ENCODE measurements at regions not wholly inside any gene's neighbourhood (a gene's known extent, or its start where the extent isn't known, plus 50 kb on each side); places are given as distances from the start of the nearest gene placed in this dataset.

DNA sequence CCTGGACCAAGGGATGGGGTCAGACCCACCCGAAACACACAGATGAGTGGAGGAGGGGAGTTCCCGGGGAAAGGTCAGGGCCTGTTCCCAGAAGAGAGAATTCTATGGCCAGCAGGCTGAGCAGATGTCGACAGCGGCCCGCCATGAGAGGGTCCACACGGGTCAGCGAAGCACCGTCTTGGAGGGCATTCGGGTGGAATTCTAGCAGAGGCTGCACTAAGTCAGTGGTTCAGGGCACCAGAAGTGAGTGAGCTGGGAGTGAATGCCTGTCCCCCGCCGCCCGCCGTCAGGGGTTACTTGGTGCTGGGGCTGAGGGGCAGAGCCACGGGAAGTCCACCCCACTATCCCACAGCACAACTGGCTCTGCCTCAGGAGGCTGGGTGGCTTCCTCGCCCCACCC is 96.2 kb upstream of the VSTM2B start:
- Histone ChIP-seq H4K20me1 (ENCODE audit: low read depth) (no peaks in the 10 kb centered on the region), H3F3A (ENCODE audit: low read depth) (no peaks in the 10 kb centered on the region), H3K9ac (no peak overlapping the region), H3K27me3 (no peaks in the 10 kb centered on the region), H3K79me2 (ENCODE audit: low read depth) (no peaks in the 10 kb centered on the region), H3K4me3 (no peak overlapping the region), H3K4me2 (no peak overlapping the region), H3K9me3 (ENCODE audit: low read depth) (no peaks in the 10 kb centered on the region), H3K27ac (no peak overlapping the region), H3K4me1 (no peaks in the 10 kb centered on the region), H3K36me3 (no peaks in the 10 kb centered on the region), H2AFZ (replicated peaks) (no peak overlapping the region)
- DNase-seq (ENCODE audit: low spot score): no peak
- H3K4me3 Mint-ChIP-seq: no peak overlapping the region
- H3K9me3 Mint-ChIP-seq: peaks cover 18% of the 10 kb centered on the region
- TF ChIP-seq EZH2 (IDR thresholded peaks at IDR 0.05): no peak
- TF ChIP-seq, protein P1, sequence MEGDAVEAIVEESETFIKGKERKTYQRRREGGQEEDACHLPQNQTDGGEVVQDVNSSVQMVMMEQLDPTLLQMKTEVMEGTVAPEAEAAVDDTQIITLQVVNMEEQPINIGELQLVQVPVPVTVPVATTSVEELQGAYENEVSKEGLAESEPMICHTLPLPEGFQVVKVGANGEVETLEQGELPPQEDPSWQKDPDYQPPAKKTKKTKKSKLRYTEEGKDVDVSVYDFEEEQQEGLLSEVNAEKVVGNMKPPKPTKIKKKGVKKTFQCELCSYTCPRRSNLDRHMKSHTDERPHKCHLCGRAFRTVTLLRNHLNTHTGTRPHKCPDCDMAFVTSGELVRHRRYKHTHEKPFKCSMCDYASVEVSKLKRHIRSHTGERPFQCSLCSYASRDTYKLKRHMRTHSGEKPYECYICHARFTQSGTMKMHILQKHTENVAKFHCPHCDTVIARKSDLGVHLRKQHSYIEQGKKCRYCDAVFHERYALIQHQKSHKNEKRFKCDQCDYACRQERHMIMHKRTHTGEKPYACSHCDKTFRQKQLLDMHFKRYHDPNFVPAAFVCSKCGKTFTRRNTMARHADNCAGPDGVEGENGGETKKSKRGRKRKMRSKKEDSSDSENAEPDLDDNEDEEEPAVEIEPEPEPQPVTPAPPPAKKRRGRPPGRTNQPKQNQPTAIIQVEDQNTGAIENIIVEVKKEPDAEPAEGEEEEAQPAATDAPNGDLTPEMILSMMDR (IDR thresholded peaks at IDR 0.05): no peak
- H3K27ac Mint-ChIP-seq: no peak overlapping the region
- no peaks in the 10 kb centered on the region for H3K36me3 Mint-ChIP-seq
- no peaks in the 10 kb centered on the region for H3K4me1 Mint-ChIP-seq
- peaks cover 20% of the 10 kb centered on the region for H3K27me3 Mint-ChIP-seq (ENCODE audit: insufficient read depth, low read depth)

DNA sequence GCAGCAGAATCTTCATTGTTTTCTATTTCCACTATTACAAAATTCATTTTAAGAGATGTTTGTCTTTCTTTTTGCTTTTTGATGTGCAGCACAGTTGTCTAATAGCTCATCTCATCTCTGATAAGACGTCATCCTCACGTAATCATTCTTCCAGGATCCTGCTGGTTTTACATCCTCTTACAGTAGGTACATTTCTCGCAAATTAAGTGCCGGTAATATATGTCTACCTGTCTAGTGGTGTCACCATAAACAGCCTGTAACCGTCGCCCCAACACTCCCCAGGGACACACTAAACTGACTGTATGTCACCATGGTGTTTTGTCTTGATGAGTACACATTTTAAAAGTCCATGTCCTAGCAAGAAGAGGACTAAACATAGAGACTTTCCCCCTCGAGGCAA is 94.5 kb upstream of the VSTM2B start:
- Histone ChIP-seq H3K79me2 (ENCODE audit: low read depth) (no peaks in the 10 kb centered on the region), H3F3A (ENCODE audit: low read depth) (no peaks in the 10 kb centered on the region), H3K27ac (no peak overlapping the region), H3K4me2 (no peak overlapping the region), H2AFZ (replicated peaks) (no peak overlapping the region), H3K4me3 (no peak overlapping the region), H3K9me3 (ENCODE audit: low read depth) (no peaks in the 10 kb centered on the region), H4K20me1 (ENCODE audit: low read depth) (no peaks in the 10 kb centered on the region), H3K36me3 (no peaks in the 10 kb centered on the region), H3K27me3 (no peaks in the 10 kb centered on the region), H3K9ac (no peak overlapping the region), H3K4me1 (no peaks in the 10 kb centered on the region)
- Mint-ChIP-seq H3K27me3 (ENCODE audit: insufficient read depth, low read depth) (peaks cover 13% of the 10 kb centered on the region), H3K36me3 (no peaks in the 10 kb centered on the region), H3K4me1 (no peaks in the 10 kb centered on the region), H3K27ac (no peak overlapping the region), H3K4me3 (no peak overlapping the region), H3K9me3 (peaks cover 12% of the 10 kb centered on the region)
- TF ChIP-seq EZH2 (IDR thresholded peaks at IDR 0.05): no peak
- TF ChIP-seq, protein P1 (IDR thresholded peaks at IDR 0.05): no peak
- TF ChIP-seq EZH2phosphoT487 (IDR thresholded peaks at IDR 0.05): no peak
- no peak for DNase-seq (ENCODE audit: low spot score)

DNA sequence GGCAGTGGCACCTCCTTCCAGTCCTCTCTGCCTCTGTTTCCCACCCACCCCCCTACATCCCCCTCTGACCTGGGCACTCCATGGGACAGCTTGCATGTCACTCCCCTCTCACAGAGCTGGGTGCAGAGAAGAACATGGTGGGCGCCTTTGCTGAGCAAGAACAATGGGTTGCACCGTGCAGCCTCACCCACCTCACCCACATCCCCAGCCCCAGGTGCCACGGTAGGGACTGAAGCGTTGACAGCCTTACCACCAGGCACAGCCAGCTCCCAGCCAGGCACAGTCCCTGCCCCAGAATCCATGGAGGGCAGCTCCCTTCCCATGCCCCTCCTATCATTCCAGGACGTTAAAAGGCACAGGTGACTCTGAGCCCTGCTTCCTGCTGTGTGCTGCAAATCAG is 93.1 kb upstream of the VSTM2B start:
- no peak for DNase-seq (ENCODE audit: low spot score)
- Histone ChIP-seq H3K36me3 (no peaks in the 10 kb centered on the region), H3K79me2 (ENCODE audit: low read depth) (no peaks in the 10 kb centered on the region), H3K9me3 (ENCODE audit: low read depth) (no peaks in the 10 kb centered on the region), H3K27me3 (no peaks in the 10 kb centered on the region), H3K4me1 (no peaks in the 10 kb centered on the region), H3K4me2 (no peak overlapping the region), H3F3A (ENCODE audit: low read depth) (no peaks in the 10 kb centered on the region), H2AFZ (replicated peaks) (no peak overlapping the region), H4K20me1 (ENCODE audit: low read depth) (no peaks in the 10 kb centered on the region), H3K27ac (no peak overlapping the region), H3K9ac (no peak overlapping the region), H3K4me3 (no peak overlapping the region)
- H3K36me3 Mint-ChIP-seq: no peaks in the 10 kb centered on the region
- H3K4me3 Mint-ChIP-seq: no peak overlapping the region
- H3K27me3 Mint-ChIP-seq (ENCODE audit: insufficient read depth, low read depth): peaks cover 14% of the 10 kb centered on the region
- no peaks in the 10 kb centered on the region for H3K4me1 Mint-ChIP-seq
- H3K27ac Mint-ChIP-seq: no peak overlapping the region
- TF ChIP-seq, protein P1 (IDR thresholded peaks at IDR 0.05): no peak
- TF ChIP-seq EZH2phosphoT487 (IDR thresholded peaks at IDR 0.05) (no peak), EZH2 (IDR thresholded peaks at IDR 0.05) (no peak)
- peaks cover 14% of the 10 kb centered on the region for H3K9me3 Mint-ChIP-seq
